Suprapubic skin (tissue), 4 donors: ENCODE measurements at regions not wholly inside any gene's neighbourhood (a gene's known extent, or its start where the extent isn't known, plus 50 kb on each side); places are given as distances from the start of the nearest gene placed in this dataset.

Experiments
- CTCF ChIP-seq, 2 donors: fragments of 200-600 bp in 1 of 2; fragments of 450-650 bp in 1 of 2; sonication (generic) in 1 of 2; IDR thresholded peaks; one replicate each; pipeline ENCODE4 v1.5.1; 2016 to 2019; ENCODE audit warnings: antibody characterized with exemption in 2 of 2, mild to moderate bottlenecking in 1 of 2, moderate library complexity in 1 of 2
- EP300 ChIP-seq: sonication (generic); formaldehyde crosslinking; IDR thresholded peaks from one replicate; pipeline ENCODE4 v1.6.1; 2017; ENCODE audit warnings: antibody characterized with exemption
- POLR2A ChIP-seq, 2 donors: fragments of 450-650 bp; IDR thresholded peaks; one replicate each; pipeline ENCODE4 v1.6.1; 2017; ENCODE audit warnings: antibody characterized with exemption in 2 of 2, mild to moderate bottlenecking in 2 of 2, moderate library complexity in 2 of 2
- POLR2AphosphoS5 ChIP-seq, 3 donors: sonication (generic); formaldehyde crosslinking; IDR thresholded peaks; one replicate each; pipeline ENCODE4 v1.6.1; 2017; ENCODE audit warnings: antibody characterized with exemption in 3 of 3

DNA sequence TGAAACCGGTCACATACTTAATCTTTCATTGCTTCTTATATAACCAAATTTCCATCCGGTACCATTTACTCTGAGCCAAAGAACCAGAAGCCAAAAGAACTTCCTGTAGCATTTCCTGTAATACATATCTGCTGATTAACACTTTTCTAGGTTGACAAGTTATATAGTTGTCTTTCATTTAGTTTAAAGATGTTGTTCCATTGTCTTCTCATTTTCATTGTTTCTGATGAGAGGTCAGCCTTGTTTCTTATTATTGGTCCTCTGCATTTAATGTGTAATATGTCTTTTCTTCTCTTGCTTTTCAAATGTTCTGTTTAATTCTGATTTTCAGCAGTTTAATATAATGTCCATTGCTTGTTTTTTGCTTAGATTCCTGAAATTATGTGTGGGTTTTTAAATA is 214.5 kb upstream of the CCN2 start:
- TF ChIP-seq POLR2A (IDR thresholded peaks at IDR 0.05) (no peak), CTCF (IDR thresholded peaks at IDR 0.05) (no peak), POLR2AphosphoS5 (IDR thresholded peaks at IDR 0.05) (no peak), EP300 (no peak)
